ENCODE measurements at regions not wholly inside any gene's neighbourhood (a gene's known extent, or its start where the extent isn't known, plus 50 kb on each side); places are given as distances from the start of the nearest gene placed in this dataset.

DNA sequence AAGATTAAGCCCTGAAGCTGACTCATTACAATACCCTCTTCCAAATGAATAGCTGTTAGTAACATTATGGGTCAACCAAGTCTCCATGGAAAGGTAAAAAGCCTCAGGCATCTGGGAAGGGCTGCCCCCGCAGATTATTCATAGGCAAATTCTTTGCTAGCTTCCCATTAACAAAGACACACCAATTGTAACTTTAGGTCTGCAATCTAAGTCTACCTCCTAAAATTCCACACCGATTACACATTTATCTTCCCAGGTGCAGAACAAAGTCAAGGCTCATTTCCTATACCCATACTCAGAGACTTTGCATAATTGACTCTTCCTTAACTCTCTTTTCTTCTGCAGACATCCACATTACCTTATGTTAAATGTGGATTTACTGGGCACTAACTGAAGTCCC lies 826.3 kb upstream of the MBL2 start:
- TF ChIP-seq, protein P1, sequence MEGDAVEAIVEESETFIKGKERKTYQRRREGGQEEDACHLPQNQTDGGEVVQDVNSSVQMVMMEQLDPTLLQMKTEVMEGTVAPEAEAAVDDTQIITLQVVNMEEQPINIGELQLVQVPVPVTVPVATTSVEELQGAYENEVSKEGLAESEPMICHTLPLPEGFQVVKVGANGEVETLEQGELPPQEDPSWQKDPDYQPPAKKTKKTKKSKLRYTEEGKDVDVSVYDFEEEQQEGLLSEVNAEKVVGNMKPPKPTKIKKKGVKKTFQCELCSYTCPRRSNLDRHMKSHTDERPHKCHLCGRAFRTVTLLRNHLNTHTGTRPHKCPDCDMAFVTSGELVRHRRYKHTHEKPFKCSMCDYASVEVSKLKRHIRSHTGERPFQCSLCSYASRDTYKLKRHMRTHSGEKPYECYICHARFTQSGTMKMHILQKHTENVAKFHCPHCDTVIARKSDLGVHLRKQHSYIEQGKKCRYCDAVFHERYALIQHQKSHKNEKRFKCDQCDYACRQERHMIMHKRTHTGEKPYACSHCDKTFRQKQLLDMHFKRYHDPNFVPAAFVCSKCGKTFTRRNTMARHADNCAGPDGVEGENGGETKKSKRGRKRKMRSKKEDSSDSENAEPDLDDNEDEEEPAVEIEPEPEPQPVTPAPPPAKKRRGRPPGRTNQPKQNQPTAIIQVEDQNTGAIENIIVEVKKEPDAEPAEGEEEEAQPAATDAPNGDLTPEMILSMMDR (IDR thresholded peaks at IDR 0.05; ENCODE audit: borderline replicate concordance, insufficient read depth, low read depth, low read length) = no peak
- H3K4me3 ChIP-seq (ENCODE audit: low read depth, low read length) = no peak overlapping the region

DNA sequence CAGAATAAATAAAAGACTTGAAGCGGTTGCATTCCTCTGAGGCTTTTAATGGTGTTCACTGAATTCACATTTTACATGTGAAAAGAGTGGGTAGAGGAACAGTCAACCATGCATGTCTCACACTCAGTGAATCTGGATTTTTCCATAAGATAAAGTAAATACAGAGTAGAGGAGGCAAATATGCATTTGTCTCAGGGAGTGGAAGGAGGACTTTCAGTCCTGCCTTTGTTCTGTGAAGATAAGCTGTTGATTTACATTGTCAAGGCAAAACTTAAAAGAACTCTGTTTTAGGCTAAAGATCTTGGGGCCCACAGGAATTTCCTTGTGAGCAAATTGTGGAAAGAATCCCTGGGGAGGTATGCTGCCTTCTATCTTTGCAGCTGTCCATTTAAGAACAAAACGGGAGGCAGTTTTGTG lies 825.3 kb upstream of the MBL2 start:
- no peak overlapping the region for H3K4me3 ChIP-seq (ENCODE audit: low read depth, low read length)
- TF ChIP-seq, protein P1 (IDR thresholded peaks at IDR 0.05; ENCODE audit: borderline replicate concordance, insufficient read depth, low read depth, low read length) = no peak

DNA sequence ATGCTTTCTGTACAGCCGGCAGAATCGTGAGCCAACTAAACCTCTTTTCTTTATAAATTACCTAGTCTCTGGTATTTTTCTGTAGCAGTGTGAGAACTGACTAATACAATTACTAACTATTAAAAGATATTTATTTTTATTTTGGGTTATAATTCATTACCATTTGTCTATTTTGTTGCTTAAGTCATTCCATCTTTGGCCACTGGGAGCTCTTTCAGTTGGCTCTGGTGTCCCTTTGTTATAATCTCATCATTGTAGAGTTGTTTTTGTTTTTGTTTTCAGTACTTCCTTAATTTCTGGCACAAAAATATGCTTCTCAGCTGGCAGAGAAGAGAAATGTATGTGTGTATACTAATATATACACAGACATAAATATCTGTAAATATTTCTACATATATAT lies 807.9 kb upstream of the MBL2 start:
- H3K4me3 ChIP-seq (ENCODE audit: low read depth, low read length) = no peak overlapping the region
- TF ChIP-seq, protein P1 (IDR thresholded peaks at IDR 0.05; ENCODE audit: borderline replicate concordance, insufficient read depth, low read depth, low read length) = no peak

DNA sequence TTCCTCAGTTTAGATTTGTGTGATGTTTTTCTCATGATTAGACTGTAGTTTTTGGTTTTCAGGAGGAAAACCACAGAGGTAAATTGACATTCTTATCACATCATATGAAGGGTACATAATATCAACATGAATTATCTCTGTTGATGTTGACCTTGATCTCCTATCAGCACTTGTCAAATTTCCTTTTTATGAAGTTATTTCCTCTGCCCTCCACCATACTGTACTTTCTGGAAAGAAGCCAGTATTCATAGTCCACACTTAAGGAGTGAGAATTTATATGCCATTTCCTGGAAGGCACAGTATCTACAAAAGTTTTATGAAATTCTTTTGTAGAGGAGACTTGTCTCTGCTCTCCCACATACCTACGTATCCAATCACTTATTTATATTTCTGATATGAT lies 807.2 kb upstream of the MBL2 start:
- no peak overlapping the region for H3K4me3 ChIP-seq (ENCODE audit: low read depth, low read length)
- TF ChIP-seq, protein P1 (IDR thresholded peaks at IDR 0.05; ENCODE audit: borderline replicate concordance, insufficient read depth, low read depth, low read length) = no peak

DNA sequence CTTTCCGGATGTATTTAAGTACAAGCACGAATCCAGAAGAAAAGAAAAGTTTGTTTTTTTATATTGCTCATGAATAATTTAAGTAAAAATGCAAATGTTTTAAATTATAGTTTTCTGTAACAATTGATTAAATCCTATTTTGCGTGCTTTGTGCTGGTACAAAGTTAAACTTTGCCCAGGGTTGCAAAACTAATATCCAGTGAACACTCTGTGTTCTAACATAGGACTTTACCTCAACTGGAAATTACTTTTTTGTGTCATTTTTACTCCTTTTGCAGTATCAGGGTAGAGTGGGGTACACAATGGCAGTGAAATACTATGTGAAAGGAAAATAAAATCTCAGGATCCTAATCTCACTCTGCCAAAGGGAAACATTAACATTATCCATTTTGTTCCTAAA lies 801.4 kb upstream of the MBL2 start:
- H3K4me3 ChIP-seq (ENCODE audit: low read depth, low read length) = no peak overlapping the region
- TF ChIP-seq, protein P1 (IDR thresholded peaks at IDR 0.05; ENCODE audit: borderline replicate concordance, insufficient read depth, low read depth, low read length) = no peak

DNA sequence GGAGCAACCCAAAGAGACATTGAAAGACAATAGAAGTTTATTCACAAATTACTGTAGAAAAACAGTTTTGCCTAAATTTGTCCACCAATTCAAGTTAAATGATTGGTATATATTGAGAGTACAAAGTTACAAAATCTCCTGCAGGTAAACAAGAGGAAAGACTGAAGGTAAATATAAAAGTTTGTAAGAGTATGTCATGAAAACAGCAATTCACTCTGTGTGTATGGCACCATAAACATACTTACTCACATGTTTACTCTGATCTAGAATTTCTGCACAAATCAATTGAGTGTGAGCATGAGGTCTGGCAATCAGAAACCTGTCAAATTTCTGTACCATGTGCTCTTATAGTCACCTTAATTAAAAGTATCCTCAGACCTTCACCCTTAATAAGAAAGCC lies 800.9 kb upstream of the MBL2 start:
- TF ChIP-seq, protein P1 (IDR thresholded peaks at IDR 0.05; ENCODE audit: borderline replicate concordance, insufficient read depth, low read depth, low read length) = no peak

DNA sequence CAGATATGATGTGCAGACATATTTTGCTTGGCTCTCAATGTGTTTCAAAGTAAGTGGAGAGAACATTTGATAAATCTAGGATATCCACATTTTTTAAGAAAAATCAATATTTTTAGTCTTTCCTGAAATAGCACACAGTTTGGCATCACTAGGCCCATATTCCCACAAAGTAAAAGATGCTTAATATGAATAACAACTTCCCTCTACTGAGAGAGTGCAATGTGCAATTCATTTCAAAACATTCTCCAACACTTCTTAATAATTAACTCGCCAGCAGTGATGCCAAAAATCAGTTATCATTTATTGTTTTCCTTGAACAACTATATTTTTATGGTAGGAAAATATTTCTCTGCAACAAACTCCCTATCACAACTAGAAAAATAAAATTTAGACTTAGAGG lies 800.2 kb upstream of the MBL2 start:
- TF ChIP-seq, protein P1 (IDR thresholded peaks at IDR 0.05; ENCODE audit: borderline replicate concordance, insufficient read depth, low read depth, low read length) = no peak
- H3K4me3 ChIP-seq (ENCODE audit: low read depth, low read length) = no peak overlapping the region

More for the DNA sequence above, 800.9 kb upstream of the MBL2 start:
- H3K4me3 ChIP-seq (ENCODE audit: low read depth, low read length) = no peak overlapping the region
